GM12872 (cell line): ENCODE measurements at regions not wholly inside any gene's neighbourhood (a gene's known extent, or its start where the extent isn't known, plus 50 kb on each side); places are given as distances from the start of the nearest gene placed in this dataset.

Experiments
- TF ChIP-seq, protein P1 (sequence below): IDR thresholded peaks from 3 replicates; pipeline ENCODE4 v1.5.1; 2011; ENCODE audit warnings: low read depth, mild to moderate bottlenecking, low read length, moderate library complexity; ENCODE audit not compliant: insufficient read depth

DNA sequence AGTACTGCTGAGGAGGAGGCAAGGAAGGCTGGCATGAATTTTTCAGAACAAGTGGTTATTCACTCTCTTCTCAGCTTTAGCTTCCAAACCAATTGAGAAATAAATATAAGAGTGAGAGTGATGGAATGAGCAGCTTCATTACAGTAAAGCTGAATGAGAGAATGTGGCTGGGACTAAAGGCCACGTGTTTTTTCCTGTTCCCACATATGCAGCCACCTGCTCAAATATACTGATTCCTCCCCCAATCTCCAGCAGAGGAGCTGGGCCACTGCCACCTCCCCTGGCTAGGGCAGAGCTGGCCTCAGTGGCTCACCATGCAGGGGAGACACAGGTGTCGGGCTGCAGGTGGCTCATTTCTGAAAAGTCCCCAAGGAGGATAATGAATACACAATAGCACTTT is 1505.3 kb upstream of the WWC1 start:
- TF ChIP-seq, protein P1, sequence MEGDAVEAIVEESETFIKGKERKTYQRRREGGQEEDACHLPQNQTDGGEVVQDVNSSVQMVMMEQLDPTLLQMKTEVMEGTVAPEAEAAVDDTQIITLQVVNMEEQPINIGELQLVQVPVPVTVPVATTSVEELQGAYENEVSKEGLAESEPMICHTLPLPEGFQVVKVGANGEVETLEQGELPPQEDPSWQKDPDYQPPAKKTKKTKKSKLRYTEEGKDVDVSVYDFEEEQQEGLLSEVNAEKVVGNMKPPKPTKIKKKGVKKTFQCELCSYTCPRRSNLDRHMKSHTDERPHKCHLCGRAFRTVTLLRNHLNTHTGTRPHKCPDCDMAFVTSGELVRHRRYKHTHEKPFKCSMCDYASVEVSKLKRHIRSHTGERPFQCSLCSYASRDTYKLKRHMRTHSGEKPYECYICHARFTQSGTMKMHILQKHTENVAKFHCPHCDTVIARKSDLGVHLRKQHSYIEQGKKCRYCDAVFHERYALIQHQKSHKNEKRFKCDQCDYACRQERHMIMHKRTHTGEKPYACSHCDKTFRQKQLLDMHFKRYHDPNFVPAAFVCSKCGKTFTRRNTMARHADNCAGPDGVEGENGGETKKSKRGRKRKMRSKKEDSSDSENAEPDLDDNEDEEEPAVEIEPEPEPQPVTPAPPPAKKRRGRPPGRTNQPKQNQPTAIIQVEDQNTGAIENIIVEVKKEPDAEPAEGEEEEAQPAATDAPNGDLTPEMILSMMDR: no peak

DNA sequence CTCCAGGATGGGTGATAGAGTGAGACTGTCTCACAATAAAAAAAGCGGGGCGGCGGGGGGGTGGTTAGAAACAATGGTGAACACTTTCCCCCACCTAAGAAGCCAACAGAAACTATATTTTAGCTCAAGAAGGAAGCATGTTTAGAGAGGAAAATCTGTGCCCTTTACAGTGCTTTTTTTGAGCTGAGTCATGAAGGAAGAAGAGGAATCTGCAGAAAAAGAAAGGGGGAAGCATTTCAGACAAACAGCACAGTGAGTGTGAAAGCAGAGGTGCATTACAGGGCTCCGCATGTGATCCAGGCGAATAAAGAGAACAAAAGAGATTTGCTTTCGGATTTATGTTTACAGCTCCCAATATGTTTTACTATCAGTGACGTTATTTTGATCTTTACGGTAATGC is 1504.6 kb upstream of the WWC1 start:
- TF ChIP-seq, protein P1: no peak

DNA sequence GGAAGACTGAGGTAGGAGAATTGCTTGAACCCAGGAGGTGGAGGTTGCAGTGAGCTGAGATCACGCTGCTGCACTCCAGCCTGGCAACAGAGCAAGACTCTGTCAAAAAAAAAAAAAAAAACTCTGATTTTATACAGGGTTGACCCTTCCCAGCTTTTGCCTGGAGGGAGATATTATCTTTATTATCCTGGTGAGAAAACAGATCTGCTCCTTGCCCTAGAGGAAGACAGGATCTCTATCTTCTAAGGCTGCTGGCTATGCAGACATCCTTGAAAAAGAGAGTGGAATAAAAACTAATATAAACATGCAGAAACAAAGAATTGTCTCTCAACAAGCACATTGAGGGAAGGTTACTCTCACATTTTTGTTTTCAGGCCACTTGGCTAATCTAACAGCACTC is 1503.4 kb upstream of the WWC1 start:
- TF ChIP-seq, protein P1: no peak

DNA sequence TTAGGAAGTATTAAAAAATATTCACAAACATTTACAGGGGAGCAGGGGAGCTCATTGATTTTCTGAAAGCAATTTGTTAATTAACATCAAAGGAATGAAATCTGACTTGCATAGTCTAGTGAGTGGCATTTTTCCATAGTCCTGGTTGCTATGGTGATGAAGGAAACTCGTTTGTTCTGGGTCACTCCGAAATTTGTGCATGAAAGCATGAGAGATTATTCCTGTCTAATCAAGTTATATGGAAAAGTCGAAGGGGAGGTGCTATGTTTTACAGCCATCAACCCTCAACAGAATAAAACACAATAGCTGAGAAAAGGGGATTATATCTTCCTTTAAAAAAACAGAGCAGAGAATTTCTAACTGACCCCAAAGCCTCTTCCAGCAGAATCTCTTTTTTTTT is 1495.7 kb upstream of the WWC1 start:
- TF ChIP-seq, protein P1: no peak

DNA sequence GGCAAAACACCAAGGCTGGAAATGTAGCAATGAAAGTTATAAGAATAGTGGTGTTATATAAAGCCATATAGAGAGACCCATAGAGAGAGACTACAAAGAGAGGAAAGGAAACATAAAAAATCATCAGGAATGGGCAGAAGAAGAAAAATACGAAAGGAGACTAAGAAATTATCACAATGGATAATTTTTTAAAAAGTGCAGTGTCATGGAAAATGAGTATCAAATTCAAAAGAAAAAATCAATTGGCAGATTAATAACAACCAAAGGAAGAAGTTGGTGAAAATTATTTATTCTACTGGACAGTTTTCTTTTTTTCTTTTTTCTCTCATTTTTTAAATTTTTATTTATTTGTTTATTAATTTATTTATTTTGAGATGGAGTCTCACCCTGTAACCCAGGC is 1488.4 kb upstream of the WWC1 start:
- TF ChIP-seq, protein P1: no peak

DNA sequence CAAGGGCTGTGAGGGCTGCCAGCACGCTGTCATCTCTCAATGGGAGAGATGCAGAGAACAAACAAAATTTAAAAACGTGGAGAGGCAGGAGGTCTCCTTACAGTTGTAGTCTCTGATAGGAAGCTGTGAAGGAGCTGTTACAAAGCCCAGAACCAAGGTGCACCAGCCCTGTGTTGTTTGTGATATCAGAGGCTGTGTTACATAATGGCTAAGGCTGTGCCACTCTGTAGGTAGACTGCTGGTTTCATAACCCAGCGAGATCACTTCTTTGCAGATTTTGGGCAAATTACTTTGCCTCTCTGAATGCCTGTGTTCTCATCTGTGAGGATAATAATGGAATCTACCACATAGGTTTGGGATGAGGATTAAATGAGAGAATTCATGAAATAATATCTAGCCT is 1480.7 kb upstream of the WWC1 start:
- TF ChIP-seq, protein P1: no peak

DNA sequence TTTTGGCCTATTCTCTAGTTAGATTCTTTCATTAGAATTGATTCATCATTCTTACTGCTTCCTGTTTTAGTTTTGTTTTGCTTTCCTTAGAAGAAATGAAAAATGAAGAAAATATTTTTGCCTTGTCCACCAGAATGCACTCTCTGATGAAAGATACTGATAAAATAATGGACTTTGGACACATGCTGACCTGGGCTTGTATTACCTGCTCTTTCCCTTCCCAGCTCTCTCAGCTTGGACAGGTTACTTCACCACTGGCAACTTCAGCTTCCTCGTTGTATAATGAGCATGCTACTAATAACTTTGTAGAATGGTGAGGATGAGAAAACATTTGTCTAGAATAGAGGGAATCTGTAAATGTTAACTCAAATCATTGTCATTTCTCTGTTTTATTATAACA is 1468.1 kb upstream of the WWC1 start:
- TF ChIP-seq, protein P1: no peak

DNA sequence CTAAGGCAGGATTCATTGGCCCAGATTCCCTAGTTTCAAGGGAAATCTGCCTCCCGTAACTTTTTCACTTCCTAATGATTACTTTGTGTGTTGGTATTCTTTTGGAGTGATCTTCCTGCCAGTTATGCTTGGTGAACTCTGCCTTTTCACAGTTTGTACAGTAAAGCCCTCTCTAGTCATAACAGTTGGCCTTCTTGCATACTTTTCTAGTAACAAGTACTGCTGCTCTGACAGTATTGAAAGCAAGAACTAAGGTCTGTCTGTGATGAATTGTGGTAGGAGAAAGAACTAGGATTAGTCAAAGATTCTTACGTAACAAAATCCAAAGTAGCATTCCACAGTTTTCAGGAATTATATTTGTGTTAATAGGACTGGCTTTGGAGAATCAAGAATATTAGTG is 1457.2 kb upstream of the WWC1 start:
- TF ChIP-seq, protein P1: no peak
